PFSK-1 (cell line): ENCODE measurements at regions not wholly inside any gene's neighbourhood (a gene's known extent, or its start where the extent isn't known, plus 50 kb on each side); places are given as distances from the start of the nearest gene placed in this dataset.

ENCODE experiments used
- FOXP2 ChIP-seq: optimal IDR thresholded peaks from 2 replicates; pipeline ENCODE3; 2011; ENCODE audit warnings: borderline replicate concordance, control low read depth, inconsistent platforms; ENCODE audit not compliant: insufficient read depth; ENCODE audit errors: extremely low read length, extremely low read depth
- POLR2AphosphoS5 ChIP-seq: IDR thresholded peaks from 2 replicates; pipeline ENCODE4 v1.6.1; 2012; ENCODE audit warnings: low read depth, mild to moderate bottlenecking, control low read depth, low read length, moderate library complexity
- REST ChIP-seq, 2 experiments: IDR thresholded peaks; 2 replicates each; pipeline versions ENCODE4 v1.6.1 to v1.8.0; 2011 to 2012; ENCODE audit warnings: low read depth in 2 of 2, low read length in 2 of 2, control low read depth in 1 of 2, inconsistent platforms in 1 of 2, mild to moderate bottlenecking in 1 of 2, moderate library complexity in 1 of 2; ENCODE audit not compliant: insufficient read depth in 1 of 2
- SIN3A ChIP-seq: IDR thresholded peaks from 2 replicates; pipeline ENCODE4 v1.6.1; 2012; ENCODE audit warnings: mild to moderate bottlenecking, low read length, moderate library complexity, borderline replicate concordance; ENCODE audit not compliant: insufficient read depth
- TAF1 ChIP-seq: IDR thresholded peaks from 2 replicates; pipeline ENCODE4 v1.6.1; 2012; ENCODE audit warnings: low read length, control low read depth, borderline replicate concordance; ENCODE audit not compliant: insufficient read depth

DNA sequence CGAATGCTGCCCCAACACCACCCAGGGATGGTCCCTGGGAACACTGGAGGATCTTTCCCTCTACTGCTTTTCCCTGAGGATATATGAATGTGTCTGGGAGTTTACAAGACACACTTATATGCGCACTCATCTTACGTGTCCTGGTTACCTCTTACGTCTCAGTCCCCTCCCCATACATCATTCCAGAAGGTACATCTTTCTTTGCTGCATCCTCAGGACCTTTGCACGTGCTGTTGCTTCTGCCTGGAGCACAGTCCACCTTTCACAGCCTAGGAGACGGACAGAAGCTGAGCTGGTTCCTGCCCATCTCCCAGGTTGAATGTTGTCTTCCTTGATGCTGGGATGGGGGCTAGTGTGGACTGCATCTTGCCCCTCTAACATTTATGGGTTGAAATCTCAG is 153.0 kb upstream of the FOXF1 start:
- no peak for TF ChIP-seq SIN3A
- no peak for TF ChIP-seq FOXP2
- TF ChIP-seq REST (IDR thresholded peaks at IDR 0.05; ENCODE audit: insufficient read depth in 1 of 2, low read depth in 2 of 2, low read length in 2 of 2): no peak
- TF ChIP-seq TAF1: no peak
- TF ChIP-seq POLR2AphosphoS5: no peak

- TF ChIP-seq POLR2AphosphoS5 (no peak), REST (IDR thresholded peaks at IDR 0.05; ENCODE audit: insufficient read depth in 1 of 2, low read depth in 2 of 2, low read length in 2 of 2) (no peak), TAF1 (no peak), SIN3A (no peak), FOXP2 (no peak)
These were observed 152.4 kb upstream of the FOXF1 start for GRCh38 chr16:86357950-86358349.

- TF ChIP-seq SIN3A: no peak
- TF ChIP-seq POLR2AphosphoS5: no peak
- no peak for TF ChIP-seq FOXP2
- TF ChIP-seq REST (IDR thresholded peaks at IDR 0.05; ENCODE audit: insufficient read depth in 1 of 2, low read depth in 2 of 2, low read length in 2 of 2): no peak
- no peak for TF ChIP-seq TAF1
These were observed 150.8 kb upstream of the FOXF1 start for GRCh38 chr16:86359571-86359970.

DNA sequence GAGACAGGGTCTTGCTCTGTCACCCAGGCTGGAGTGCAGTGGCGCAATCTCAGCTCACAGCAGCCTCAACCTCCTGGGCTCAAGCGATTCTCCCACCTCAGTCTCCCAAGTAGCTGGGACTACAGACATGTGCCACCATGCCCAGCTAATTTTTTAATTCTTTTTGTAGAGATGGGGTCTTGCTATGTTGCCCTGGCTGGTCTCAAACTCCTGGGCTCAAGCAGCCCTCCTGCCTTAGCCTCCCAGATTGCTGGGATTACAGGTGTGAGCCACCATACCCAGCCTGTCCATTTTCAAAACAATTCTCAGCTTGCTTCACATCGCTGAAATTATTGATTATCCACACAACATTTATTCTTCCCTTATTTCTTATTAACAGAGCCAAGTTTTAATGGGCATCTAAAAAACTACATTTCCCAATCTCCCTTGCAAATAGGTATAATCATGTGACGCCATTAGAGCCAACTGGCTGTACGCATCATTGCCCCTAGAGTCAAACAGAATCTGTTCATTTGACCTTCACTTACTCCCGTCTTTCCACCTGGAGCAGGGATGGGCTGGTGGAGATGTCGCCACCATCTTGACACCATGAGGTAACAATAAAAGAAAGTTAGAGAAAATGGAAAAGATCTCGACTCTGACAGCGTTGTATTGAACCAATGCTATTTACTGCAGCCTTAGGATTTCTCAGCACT is 148.0 kb upstream of the FOXF1 start:
- TF ChIP-seq POLR2AphosphoS5: no peak

DNA sequence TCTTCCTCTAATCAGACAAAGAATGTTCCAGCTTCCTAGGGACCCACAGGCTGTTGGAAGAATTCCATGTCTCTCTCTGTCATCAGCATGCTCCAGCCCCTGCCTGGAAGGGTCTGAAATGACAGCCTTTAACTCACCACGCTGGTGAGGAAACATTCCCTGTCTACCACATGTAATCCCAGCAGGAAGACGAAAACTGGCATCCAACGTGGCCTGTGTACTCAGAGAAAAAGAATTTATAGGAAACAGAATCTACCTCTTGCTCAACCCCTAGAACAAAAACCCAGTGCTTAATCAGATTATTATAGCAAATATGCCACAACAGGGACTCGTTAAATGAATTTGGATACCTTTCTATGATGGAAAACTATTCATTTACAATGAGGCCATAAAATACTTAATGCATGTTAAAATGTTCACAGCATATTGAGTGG is 147.3 kb upstream of the FOXF1 start:
- TF ChIP-seq SIN3A: no peak
- TF ChIP-seq TAF1: no peak

DNA sequence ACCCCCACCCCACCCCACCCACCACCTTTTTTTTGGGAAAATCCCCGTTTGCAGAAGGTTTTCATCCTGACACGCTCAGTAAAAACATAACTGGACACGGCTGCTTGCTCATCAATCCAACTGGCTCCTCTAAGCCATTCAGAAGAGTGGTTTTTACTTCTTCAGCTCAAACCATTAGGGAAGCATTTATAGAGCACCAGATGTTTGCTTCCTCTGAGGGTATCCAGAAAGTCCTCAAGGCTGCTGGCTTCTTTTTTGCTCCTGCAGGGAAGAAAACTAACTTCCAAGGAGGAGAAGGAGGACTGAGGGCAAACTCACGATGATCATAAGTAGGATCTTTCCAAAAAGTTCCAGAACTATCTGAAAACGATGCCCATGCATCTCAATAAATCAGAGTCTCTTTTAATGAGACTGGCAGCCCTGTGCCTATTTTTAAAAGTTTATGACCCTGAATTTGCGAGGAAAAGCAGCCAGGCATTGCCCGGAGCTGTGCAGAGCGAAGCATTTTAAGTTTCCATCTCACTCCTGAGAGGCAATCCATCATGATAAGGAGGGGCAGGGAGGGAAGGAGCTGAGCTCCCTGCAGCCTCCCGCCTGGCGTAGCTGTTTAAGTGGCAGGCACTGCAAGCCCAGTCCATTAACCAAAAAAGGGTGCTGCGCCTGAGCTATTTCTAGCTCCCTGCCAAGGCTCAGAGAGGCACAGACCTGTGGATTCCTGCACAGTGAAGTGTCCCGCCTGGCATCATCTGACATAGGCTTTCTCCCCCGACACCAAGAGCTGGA is 146.3 kb upstream of the FOXF1 start:
- no peak for TF ChIP-seq REST (IDR thresholded peaks at IDR 0.05; ENCODE audit: insufficient read depth in 1 of 2, low read depth in 2 of 2, low read length in 2 of 2)
- no peak for TF ChIP-seq FOXP2
- no peak for TF ChIP-seq POLR2AphosphoS5
- TF ChIP-seq SIN3A: no peak
- no peak for TF ChIP-seq TAF1
